Bronchial epithelial cell (primary cell): ENCODE measurements at regions not wholly inside any gene's neighbourhood (a gene's known extent, or its start where the extent isn't known, plus 50 kb on each side); places are given as distances from the start of the nearest gene placed in this dataset.
"Not testable (repeated sequence)": the region's sequence is repeated elsewhere in the genome, so short reads cannot be mapped to it uniquely, and the experiment has no call there.

Source experiments
- DNase-seq: peaks from one replicate; pipeline ENCODE4 v3.0.0-alpha.2; 2010; ENCODE audit warnings: low read depth
- FAIRE-seq: peaks from 2 replicates; lab custom pipeline; 2011; peaks lifted over from hg19 to GRCh38; lab: Jason Lieb, UNC
- H3K27me3 ChIP-seq: 2 replicates; pipeline ENCODE4 v1.5.1; 2011; ENCODE audit warnings: low read length; ENCODE audit not compliant: control insufficient read depth, insufficient read depth
- H3K36me3 ChIP-seq: 2 replicates; pipeline ENCODE4 v1.5.1; 2011; ENCODE audit warnings: low read length; ENCODE audit not compliant: control insufficient read depth, insufficient read depth
- H3K4me3 ChIP-seq: 2 replicates; pipeline ENCODE4 v1.5.1; 2011; ENCODE audit warnings: mild to moderate bottlenecking, low read depth, low read length, control low read depth
- TF ChIP-seq, protein P1 (sequence below): IDR thresholded peaks from 2 replicates; pipeline ENCODE4 v1.5.1; 2011; ENCODE audit warnings: mild to moderate bottlenecking, moderate library complexity, low read length, control low read depth, inconsistent platforms; ENCODE audit not compliant: insufficient read depth, severe bottlenecking

DNA sequence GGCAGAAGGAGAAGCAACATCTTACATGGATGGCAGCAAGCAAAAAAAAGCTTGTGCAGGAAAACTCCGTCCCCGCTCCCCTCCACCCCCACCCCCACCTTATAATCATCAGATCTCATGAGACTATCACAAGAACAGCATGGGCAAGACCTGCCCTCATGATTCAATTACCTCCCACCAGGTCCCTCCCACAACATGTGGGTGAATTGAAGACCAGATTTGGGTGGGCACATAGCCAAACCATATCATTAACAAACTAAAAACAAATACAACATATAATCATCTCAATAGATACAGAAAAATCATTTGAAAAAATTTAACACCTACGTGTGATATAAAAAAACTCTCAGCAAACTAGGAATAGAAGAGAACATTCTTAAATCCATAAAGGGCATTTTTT is 88.8 kb downstream of the BUD13 start:
- Histone ChIP-seq H3K36me3 (no peaks in the 10 kb centered on the region), H3K27me3 (no peaks in the 10 kb centered on the region), H3K4me3 (no peak overlapping the region)
- no peak for DNase-seq
- no peak for FAIRE-seq
- TF ChIP-seq, protein P1, sequence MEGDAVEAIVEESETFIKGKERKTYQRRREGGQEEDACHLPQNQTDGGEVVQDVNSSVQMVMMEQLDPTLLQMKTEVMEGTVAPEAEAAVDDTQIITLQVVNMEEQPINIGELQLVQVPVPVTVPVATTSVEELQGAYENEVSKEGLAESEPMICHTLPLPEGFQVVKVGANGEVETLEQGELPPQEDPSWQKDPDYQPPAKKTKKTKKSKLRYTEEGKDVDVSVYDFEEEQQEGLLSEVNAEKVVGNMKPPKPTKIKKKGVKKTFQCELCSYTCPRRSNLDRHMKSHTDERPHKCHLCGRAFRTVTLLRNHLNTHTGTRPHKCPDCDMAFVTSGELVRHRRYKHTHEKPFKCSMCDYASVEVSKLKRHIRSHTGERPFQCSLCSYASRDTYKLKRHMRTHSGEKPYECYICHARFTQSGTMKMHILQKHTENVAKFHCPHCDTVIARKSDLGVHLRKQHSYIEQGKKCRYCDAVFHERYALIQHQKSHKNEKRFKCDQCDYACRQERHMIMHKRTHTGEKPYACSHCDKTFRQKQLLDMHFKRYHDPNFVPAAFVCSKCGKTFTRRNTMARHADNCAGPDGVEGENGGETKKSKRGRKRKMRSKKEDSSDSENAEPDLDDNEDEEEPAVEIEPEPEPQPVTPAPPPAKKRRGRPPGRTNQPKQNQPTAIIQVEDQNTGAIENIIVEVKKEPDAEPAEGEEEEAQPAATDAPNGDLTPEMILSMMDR: no peak

DNA sequence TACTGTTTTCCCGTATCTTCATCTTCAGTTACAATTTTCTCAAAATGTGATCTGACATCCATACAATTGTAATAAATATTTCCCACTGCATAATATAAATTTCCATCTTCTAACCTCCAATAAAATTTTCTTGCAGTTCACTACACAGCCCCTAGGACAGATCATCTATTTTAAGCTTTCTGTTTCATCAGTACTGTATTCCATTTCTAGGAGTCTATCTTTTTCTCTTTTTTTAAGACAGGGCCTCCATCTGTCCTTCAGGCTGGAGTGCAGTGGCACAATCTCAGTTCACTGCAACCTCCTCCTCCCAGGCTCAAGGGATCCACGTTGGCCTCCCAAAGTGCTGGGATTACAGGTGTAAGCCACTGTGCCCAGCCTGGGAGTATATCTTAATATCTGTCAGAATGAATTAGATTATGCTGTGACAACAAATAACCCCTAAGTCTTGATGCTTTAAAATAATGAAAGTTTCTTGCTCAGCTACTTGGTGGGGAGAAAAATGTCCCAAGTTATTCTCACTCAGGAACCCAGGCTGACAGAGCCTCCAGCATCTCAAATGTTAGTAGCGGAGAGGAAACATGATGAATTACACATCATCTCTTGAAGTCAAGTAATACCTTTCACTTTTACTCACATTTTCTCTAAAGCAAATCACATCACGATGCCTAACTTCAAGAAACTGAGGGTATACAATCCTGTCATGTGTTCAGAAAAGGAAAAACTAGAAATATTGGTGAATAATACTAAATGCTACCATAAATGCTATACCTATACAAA is 92.2 kb downstream of the BUD13 start:
- DNase-seq (no peak), FAIRE-seq (no peak)
- TF ChIP-seq, protein P1: no peak
- no peaks in the 10 kb centered on the region for H3K27me3 ChIP-seq
- no peak overlapping the region for H3K4me3 ChIP-seq
- H3K36me3 ChIP-seq: no peaks in the 10 kb centered on the region

DNA sequence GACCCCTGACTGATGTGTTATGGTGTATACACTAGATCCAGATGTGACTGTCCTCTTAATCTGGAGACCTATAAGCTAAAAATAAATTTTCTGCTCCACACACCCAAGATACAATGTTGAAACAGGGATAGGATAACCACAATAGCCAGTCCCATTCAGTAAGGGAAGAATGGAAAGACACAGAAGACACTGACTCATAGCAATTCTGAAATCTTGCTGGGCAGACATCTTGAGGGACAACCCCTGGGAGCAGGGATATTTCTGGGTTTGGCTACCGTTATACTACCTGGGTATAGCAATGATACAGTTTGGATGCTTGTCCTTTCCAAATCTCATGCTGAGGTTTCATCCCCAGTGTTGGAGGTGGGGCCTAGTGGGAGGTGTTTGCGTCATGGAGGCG is 93.9 kb downstream of the BUD13 start:
- TF ChIP-seq, protein P1: no peak
- DNase-seq (no peak), FAIRE-seq (no peak)
- Histone ChIP-seq H3K36me3 (no peaks in the 10 kb centered on the region), H3K4me3 (no peak overlapping the region), H3K27me3 (no peaks in the 10 kb centered on the region)

DNA sequence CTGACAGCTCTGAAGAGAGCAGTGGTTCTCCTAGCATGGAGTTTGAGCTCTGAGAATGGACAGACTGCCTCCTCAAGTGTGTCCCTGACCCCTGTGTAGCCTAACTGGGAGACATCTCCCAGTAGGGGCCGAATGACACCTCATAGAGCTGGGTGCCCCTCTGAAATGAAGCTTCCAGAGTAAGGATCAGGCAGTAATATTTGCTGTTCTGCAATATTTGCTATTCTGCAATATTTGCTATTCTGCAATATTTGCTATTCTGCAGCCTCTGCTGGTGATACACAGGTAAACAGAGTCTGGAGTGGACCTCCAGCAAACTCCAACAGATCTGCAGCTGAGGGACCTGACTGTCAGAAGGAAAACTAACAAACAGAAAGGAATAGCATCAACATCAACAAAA is 105.5 kb downstream of the BUD13 start:
- not testable (repeated sequence) for DNase-seq, H3K27me3 ChIP-seq, FAIRE-seq

DNA sequence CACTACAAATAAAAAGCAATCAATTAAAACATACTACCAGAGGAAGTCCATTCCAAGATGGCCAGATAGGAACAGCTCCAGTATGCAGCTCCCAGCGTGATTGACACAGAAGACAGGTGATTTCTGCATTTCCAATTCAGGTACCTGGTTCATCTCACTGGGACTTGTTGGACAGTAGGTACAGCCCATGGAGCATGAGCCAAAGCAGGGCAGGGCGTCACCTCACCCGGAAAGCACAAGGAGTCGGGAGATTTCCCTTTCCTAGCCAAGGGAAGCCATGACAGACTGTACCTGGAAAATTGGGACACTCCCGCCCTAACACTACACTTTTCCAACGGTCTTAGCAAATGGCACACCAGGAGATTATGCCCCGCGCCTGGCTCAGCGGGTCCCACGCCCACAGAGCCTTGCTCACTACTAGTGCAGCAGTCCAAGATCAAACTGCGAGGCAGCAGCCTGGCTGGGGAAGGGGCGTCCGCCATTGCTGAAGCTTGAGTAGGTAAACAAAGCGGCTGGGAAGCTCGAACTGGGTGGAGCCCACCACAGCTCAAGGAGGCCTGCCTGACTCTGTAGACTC is 106.0 kb downstream of the BUD13 start:
- not testable (repeated sequence) for DNase-seq, H3K4me3 ChIP-seq, H3K27me3 ChIP-seq, FAIRE-seq, H3K36me3 ChIP-seq

More for the DNA sequence above, 105.5 kb downstream of the BUD13 start:
- H3K4me3 ChIP-seq, H3K36me3 ChIP-seq: not testable (repeated sequence)

DNA sequence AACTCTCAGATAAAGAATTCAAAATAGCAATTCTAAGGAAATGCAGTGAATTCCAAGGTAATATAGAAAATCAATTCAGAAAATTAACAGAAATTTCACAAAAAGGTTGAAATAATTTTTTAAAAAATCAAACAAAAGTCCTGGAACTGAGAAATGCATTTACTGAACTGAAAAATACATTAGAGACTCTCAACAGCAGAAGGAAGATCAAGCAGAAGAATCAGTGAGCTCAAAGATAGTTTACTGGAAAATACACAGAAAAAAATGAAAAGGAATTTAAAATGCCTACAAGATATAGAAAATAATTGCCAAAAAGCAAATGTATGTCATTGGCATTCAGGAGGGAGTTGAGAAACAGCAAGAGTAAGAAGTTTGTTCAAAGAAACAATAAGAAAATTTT is 107.3 kb downstream of the BUD13 start:
- Histone ChIP-seq H3K27me3 (no peaks in the 10 kb centered on the region), H3K4me3 (no peak overlapping the region), H3K36me3 (no peaks in the 10 kb centered on the region)
- FAIRE-seq (no peak), DNase-seq (no peak)
- TF ChIP-seq, protein P1: no peak
